ENCODE measurements at regions not wholly inside any gene's neighbourhood (a gene's known extent, or its start where the extent isn't known, plus 50 kb on each side); places are given as distances from the start of the nearest gene placed in this dataset.
A peak's percentile ranks its signal among the peaks of the same experiment; 100 is the strongest.

- DNase-seq (ENCODE audit: extremely low spot score, unreplicated experiment): no peak
- Mint-ChIP-seq H3K36me3 (no peaks in the 10 kb centered on the region), H3K27ac (no peak overlapping the region), H3K4me1 (ENCODE audit: unreplicated experiment) (no peaks in the 10 kb centered on the region), H3K4me3 (no peak overlapping the region), H3K9me3 (no peaks in the 10 kb centered on the region), H3K27me3 (no peaks in the 10 kb centered on the region)
- TF ChIP-seq, protein P1, sequence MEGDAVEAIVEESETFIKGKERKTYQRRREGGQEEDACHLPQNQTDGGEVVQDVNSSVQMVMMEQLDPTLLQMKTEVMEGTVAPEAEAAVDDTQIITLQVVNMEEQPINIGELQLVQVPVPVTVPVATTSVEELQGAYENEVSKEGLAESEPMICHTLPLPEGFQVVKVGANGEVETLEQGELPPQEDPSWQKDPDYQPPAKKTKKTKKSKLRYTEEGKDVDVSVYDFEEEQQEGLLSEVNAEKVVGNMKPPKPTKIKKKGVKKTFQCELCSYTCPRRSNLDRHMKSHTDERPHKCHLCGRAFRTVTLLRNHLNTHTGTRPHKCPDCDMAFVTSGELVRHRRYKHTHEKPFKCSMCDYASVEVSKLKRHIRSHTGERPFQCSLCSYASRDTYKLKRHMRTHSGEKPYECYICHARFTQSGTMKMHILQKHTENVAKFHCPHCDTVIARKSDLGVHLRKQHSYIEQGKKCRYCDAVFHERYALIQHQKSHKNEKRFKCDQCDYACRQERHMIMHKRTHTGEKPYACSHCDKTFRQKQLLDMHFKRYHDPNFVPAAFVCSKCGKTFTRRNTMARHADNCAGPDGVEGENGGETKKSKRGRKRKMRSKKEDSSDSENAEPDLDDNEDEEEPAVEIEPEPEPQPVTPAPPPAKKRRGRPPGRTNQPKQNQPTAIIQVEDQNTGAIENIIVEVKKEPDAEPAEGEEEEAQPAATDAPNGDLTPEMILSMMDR (conservative IDR thresholded peaks at IDR 0.05): no peak
These were observed 1856.1 kb downstream of the OLFM4 start for GRCh38 chr13:54884682-54885081.

DNA sequence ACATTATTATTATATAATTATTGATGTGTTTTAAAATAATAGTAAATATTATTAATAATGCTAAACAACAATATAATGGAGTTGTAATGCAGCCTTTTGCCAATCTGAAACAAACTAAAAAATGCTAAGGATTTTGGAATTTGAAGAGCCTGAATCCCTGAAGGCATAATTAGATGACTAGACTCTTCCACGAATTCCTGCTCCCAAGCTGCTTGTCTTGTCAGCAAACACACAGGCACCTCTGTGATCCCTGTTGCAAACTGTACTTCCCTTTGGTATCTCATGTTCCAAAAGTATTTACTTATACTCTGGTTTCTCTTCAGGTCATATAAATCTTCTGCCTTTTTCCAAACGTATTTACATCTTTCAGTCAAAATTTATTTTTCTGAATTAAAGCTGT, 1862.4 kb downstream of the OLFM4 start:
- Mint-ChIP-seq H3K4me1 (ENCODE audit: unreplicated experiment) (no peaks in the 10 kb centered on the region), H3K4me3 (no peak overlapping the region), H3K27ac (no peak overlapping the region), H3K36me3 (no peaks in the 10 kb centered on the region), H3K9me3 (no peaks in the 10 kb centered on the region), H3K27me3 (no peaks in the 10 kb centered on the region)
- TF ChIP-seq, protein P1 (conservative IDR thresholded peaks at IDR 0.05): no peak
- DNase-seq (ENCODE audit: extremely low spot score, unreplicated experiment): no peak

DNA sequence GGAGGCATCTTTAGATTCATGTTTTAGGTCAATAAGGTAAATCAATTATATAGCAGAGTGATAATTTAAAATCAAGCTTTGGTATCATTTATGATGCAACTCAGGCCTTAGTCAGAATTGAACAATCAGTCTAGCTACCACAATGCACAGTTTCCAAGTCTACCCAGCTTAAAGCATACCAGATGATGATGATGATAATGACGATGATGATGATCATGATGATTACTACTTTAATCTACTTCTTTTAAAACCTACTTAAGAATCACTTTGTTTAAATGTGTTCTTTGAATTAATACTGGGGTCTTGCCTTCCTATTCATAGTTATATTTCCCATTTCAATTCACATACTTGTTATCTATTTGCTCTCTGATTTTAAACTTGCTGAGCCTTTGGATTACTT, 1872.7 kb downstream of the OLFM4 start:
- no peak for DNase-seq (ENCODE audit: extremely low spot score, unreplicated experiment)
- TF ChIP-seq, protein P1 (conservative IDR thresholded peaks at IDR 0.05): no peak
- Mint-ChIP-seq H3K4me1 (ENCODE audit: unreplicated experiment) (no peaks in the 10 kb centered on the region), H3K27ac (no peak overlapping the region), H3K9me3 (no peaks in the 10 kb centered on the region), H3K27me3 (no peaks in the 10 kb centered on the region), H3K4me3 (no peak overlapping the region), H3K36me3 (no peaks in the 10 kb centered on the region)

- Mint-ChIP-seq H3K4me3 (no peak overlapping the region), H3K9me3 (peaks cover 6% of the 10 kb centered on the region), H3K27me3 (no peaks in the 10 kb centered on the region), H3K27ac (no peak overlapping the region), H3K4me1 (ENCODE audit: unreplicated experiment) (no peaks in the 10 kb centered on the region), H3K36me3 (no peaks in the 10 kb centered on the region)
- TF ChIP-seq, protein P1 (conservative IDR thresholded peaks at IDR 0.05): no peak
- no peak for DNase-seq (ENCODE audit: extremely low spot score, unreplicated experiment)
These were observed 1883.8 kb downstream of the OLFM4 start for GRCh38 chr13:54912367-54912766.

GRCh38 chr13:54913668-54914067, 1885.1 kb downstream of the OLFM4 start:
- DNase-seq (ENCODE audit: extremely low spot score, unreplicated experiment): no peak
- H3K4me1 Mint-ChIP-seq (ENCODE audit: unreplicated experiment): no peaks in the 10 kb centered on the region
- peaks cover 6% of the 10 kb centered on the region for H3K9me3 Mint-ChIP-seq
- H3K36me3 Mint-ChIP-seq: no peaks in the 10 kb centered on the region
- peak overlapping the region; percentile 59 for H3K27ac Mint-ChIP-seq
- H3K27me3 Mint-ChIP-seq: no peaks in the 10 kb centered on the region
- H3K4me3 Mint-ChIP-seq: no peak overlapping the region
- TF ChIP-seq, protein P1 (conservative IDR thresholded peaks at IDR 0.05): no peak

- Mint-ChIP-seq H3K9me3 (peaks cover 5% of the 10 kb centered on the region), H3K27me3 (no peaks in the 10 kb centered on the region), H3K4me1 (ENCODE audit: unreplicated experiment) (no peaks in the 10 kb centered on the region), H3K36me3 (no peaks in the 10 kb centered on the region), H3K4me3 (no peak overlapping the region), H3K27ac (no peak overlapping the region)
- no peak for DNase-seq (ENCODE audit: extremely low spot score, unreplicated experiment)
- TF ChIP-seq, protein P1 (conservative IDR thresholded peaks at IDR 0.05): no peak
These were observed 1898.9 kb downstream of the OLFM4 start for GRCh38 chr13:54927538-54927937.

Data from type B pancreatic cell (in vitro differentiated cells).